ENCODE measurements at regions not wholly inside any gene's neighbourhood (a gene's known extent, or its start where the extent isn't known, plus 50 kb on each side); places are given as distances from the start of the nearest gene placed in this dataset.

GRCh38 chr2:234678711-234679110, 181.8 kb upstream of the ARL4C start:
- TF ChIP-seq CTCF (conservative IDR thresholded peaks at IDR 0.05): no peak
- H3K27ac ChIP-seq: no peak overlapping the region

- H3K27ac ChIP-seq: no peak overlapping the region
- no peak for TF ChIP-seq CTCF (conservative IDR thresholded peaks at IDR 0.05)
Measured at GRCh38 chr2:234677758-234678538, 181.1 kb upstream of the ARL4C start.

GRCh38 chr2:234676783-234677450, 180.0 kb upstream of the ARL4C start:
- peak overlapping the region; percentile 86 for H3K27ac ChIP-seq
- no peak for TF ChIP-seq CTCF (conservative IDR thresholded peaks at IDR 0.05)

GRCh38 chr2:234676109-234676782, 179.4 kb upstream of the ARL4C start:
- peak overlapping the region; percentile 86 for H3K27ac ChIP-seq
- TF ChIP-seq CTCF (conservative IDR thresholded peaks at IDR 0.05): no peak

- TF ChIP-seq CTCF (conservative IDR thresholded peaks at IDR 0.05): no peak
- H3K27ac ChIP-seq: peak overlapping the region; percentile 86
Measured at GRCh38 chr2:234674781-234675201, 177.9 kb upstream of the ARL4C start.

- no peak overlapping the region for H3K27ac ChIP-seq
Measured at GRCh38 chr2:234673961-234674759, 177.3 kb upstream of the ARL4C start.

More at GRCh38 chr2:234673961-234674759, 177.3 kb upstream of the ARL4C start:
- no peak for TF ChIP-seq CTCF (conservative IDR thresholded peaks at IDR 0.05)

All from VCaP (cell line).